GM12878 (cell line): ENCODE measurements at regions not wholly inside any gene's neighbourhood (a gene's known extent, or its start where the extent isn't known, plus 50 kb on each side); places are given as distances from the start of the nearest gene placed in this dataset.

Source experiments
- ATAC-seq: fragments of 200-7000 bp; cut with Tn5 transposase; 3 replicates; pipeline ENCODE4 v1.9.1; 2020; ENCODE audit warnings: mild to moderate bottlenecking, moderate library complexity
- BruUV-seq: library from RNA; stranded (reverse); fragments of 400-500 nt; replicated peaks from 2 replicates; lab custom pipeline; 2021; lab: Mats Ljungman, UMichigan
- CTCF ChIA-PET: fragments of 300-600 bp; sonication (Branson Sonifier 250); formaldehyde crosslinking; extraction: SDS; loops from one replicate; lab custom pipeline; 2021; ENCODE audit warnings: inconsistent platforms; lab: Yijun Ruan, JAX
- POLR2A ChIA-PET: fragments of 350-600 bp; formaldehyde crosslinking; extraction: SDS; loops from one replicate; lab custom pipeline; 2021; ENCODE audit warnings: inconsistent platforms; lab: Charles Lee
- RAD21 ChIA-PET: fragments of 300-600 bp; sonication (Branson Sonifier 250); formaldehyde crosslinking; loops from one replicate; lab custom pipeline; 2023; ENCODE audit warnings: antibody characterized with exemption; ENCODE audit not compliant: unreplicated experiment; lab: Charles Lee
- SMC1A ChIA-PET: fragments of 300-600 bp; sonication (Branson Sonifier 250); formaldehyde crosslinking; loops from one replicate; lab custom pipeline; 2023; ENCODE audit not compliant: unreplicated experiment, uncharacterized antibody; lab: Charles Lee
- DNase-seq: peaks from one replicate; pipeline ENCODE4 v3.0.0-alpha.2; 2011; ENCODE audit warnings: low read depth, low spot score
- FAIRE-seq: peaks from 3 replicates; lab custom pipeline; 2011; peaks lifted over from hg19 to GRCh38; lab: Jason Lieb, UNC
- H2AFZ ChIP-seq: 2 replicates; pipeline ENCODE4 v1.6.0; 2011; ENCODE audit warnings: low read depth, low read length, control low read depth; ENCODE audit not compliant: control insufficient read depth
- H3K27ac ChIP-seq: 2 replicates; pipeline ENCODE4 v1.5.1; 2011; ENCODE audit warnings: control low read depth; ENCODE audit not compliant: control insufficient read depth, insufficient read depth
- H3K27me3 ChIP-seq, 2 experiments: replicated peaks in 1 of 2; 2 replicates each; pipeline versions ENCODE4 v1.6.0 to v1.6.1; 2011; ENCODE audit warnings: low read length in 1 of 2; ENCODE audit not compliant: control insufficient read depth in 2 of 2, insufficient read depth in 2 of 2
- H3K36me3 ChIP-seq, 2 experiments: 2 replicates each; pipeline ENCODE4 v1.5.1; 2011; ENCODE audit warnings: low read length in 1 of 2; ENCODE audit not compliant: control insufficient read depth in 2 of 2, insufficient read depth in 2 of 2
- H3K4me1 ChIP-seq: 2 replicates; pipeline ENCODE4 v1.6.1; 2011; ENCODE audit warnings: mild to moderate bottlenecking, low read length, moderate library complexity, mixed read lengths; ENCODE audit not compliant: control insufficient read depth, insufficient read depth
- H3K4me2 ChIP-seq: 2 replicates; pipeline ENCODE4 v1.6.0; 2011; ENCODE audit warnings: control low read depth; ENCODE audit not compliant: control insufficient read depth, insufficient read depth
- H3K4me3 ChIP-seq: fragments of 200-600 bp; sonication (generic); 2 replicates; pipeline ENCODE4 v1.5.1; 2016
- H3K79me2 ChIP-seq: 2 replicates; pipeline ENCODE4 v1.6.0; 2011; ENCODE audit warnings: low read length; ENCODE audit not compliant: control insufficient read depth, insufficient read depth
- H3K9ac ChIP-seq: 2 replicates; pipeline ENCODE4 v1.8.0; 2011; ENCODE audit warnings: low read length, control low read depth, mixed read lengths; ENCODE audit not compliant: control insufficient read depth, insufficient read depth
- H3K9me3 ChIP-seq: replicated peaks from 3 replicates; pipeline ENCODE4 v1.5.1; 2011; ENCODE audit warnings: mild to moderate bottlenecking, low read length; ENCODE audit not compliant: control insufficient read depth, insufficient read depth
- H4K20me1 ChIP-seq: 2 replicates; pipeline ENCODE4 v1.6.0; 2011; ENCODE audit not compliant: control insufficient read depth, insufficient read depth
- JUNB ChIP-seq: IDR thresholded peaks from 2 replicates; pipeline ENCODE4 v1.6.1; 2016; ENCODE audit warnings: antibody characterized with exemption, mild to moderate bottlenecking
- NFIC ChIP-seq: IDR thresholded peaks from 2 replicates; pipeline ENCODE4 v1.6.1; 2012; ENCODE audit warnings: low read depth, mild to moderate bottlenecking, inconsistent platforms, low read length, moderate library complexity
- PAX5 ChIP-seq: IDR thresholded peaks from 2 replicates; pipeline ENCODE4 v1.6.1; 2011; ENCODE audit warnings: low read depth, low read length, borderline replicate concordance
- POLR2AphosphoS5 ChIP-seq: IDR thresholded peaks from 2 replicates; pipeline ENCODE4 v1.6.1; 2011; ENCODE audit warnings: mild to moderate bottlenecking, low read length, inconsistent platforms
- RAD51 ChIP-seq: fragments of 450-650 bp; IDR thresholded peaks from 2 replicates; pipeline ENCODE4 v1.6.1; 2016; ENCODE audit warnings: moderate library complexity, mild to moderate bottlenecking, inconsistent platforms
- RUNX3 ChIP-seq: IDR thresholded peaks from 2 replicates; pipeline ENCODE4 v1.6.1; 2012; ENCODE audit warnings: low read length, inconsistent platforms
- SRF ChIP-seq, 2 experiments: IDR thresholded peaks; 2 replicates each; pipeline ENCODE4 v1.6.1; 2011; ENCODE audit warnings: low read depth in 2 of 2, low read length in 2 of 2, mild to moderate bottlenecking in 1 of 2, moderate library complexity in 1 of 2
- WGBS: methylation state at CpG from one replicate; pipeline ENCODE4 v1.1.6; 2016; ENCODE audit warnings: low lambda C conversion rate; ENCODE audit not compliant: insufficient replicate concordance, insufficient coverage; ENCODE audit errors: missing lambda C conversion rate; 5-methylcytosine and 5-hydroxymethylcytosine counted together
- in situ Hi-C: fragments of 300-500 bp; cut with MboI; formaldehyde crosslinking; loops from 9 replicates; pipeline ENCODE4 v1.14.3; 2018; ENCODE audit warnings: mixed read lengths
- intact Hi-C: fragments of 100-400 bp; cut with micrococcal nuclease; formaldehyde crosslinking; loops from one replicate; pipeline ENCODE4 v1.14.2; 2022; ENCODE audit not compliant: unreplicated experiment

DNA sequence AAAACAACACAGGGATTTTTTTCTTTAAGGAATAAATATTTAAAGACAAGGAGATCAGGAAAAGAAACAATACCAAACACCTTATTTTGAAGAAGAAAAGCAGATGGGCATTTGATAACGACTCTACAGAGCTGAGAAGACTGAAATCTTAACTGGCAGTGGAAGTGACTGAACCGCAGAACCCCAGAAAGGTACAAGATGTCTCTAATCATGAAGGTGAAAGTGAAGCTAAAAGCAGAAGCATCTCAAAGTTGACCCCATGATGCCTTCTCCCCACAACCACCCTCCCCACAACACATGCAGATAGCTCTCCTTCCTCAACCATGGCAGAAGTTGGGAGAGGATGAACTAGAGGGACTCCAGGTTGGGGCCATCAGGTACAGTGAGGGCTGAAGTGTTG, 129.6 kb downstream of the ZNF648 start:
- no TSS peak for BruUV-seq
- in situ Hi-C loops: loop anchor here (5.0 kb wide), 1 partner anchor 455 kb away; no protein-coding TSS in a partner anchor
- Histone ChIP-seq H3K4me2 (no peak overlapping the region), H3K27me3 (no peaks in the 10 kb centered on the region), H3K4me3 (no peak overlapping the region), H4K20me1 (no peaks in the 10 kb centered on the region), H3K27ac (no peak overlapping the region), H3K4me1 (peaks cover 9% of the 10 kb centered on the region), H3K9me3 (no peaks in the 10 kb centered on the region; the same call in 2 of the 3 replicates), H3K79me2 (no peaks in the 10 kb centered on the region), H3K9ac (no peak overlapping the region), H2AFZ (peak overlapping the region; percentile 33), H3K36me3 (no peaks in the 10 kb centered on the region)
- peak; percentile 29 for ATAC-seq
- ChIA-PET CTCF (interaction anchor here (0.7 to 12.0 kb wide), 4 partner anchors 120 to 503 kb away, joined by 3 to 319 read pairs (median 3); partner anchors contain the start of gene CACNA1E), RAD21 (interaction anchor here (11.8 kb wide), 1 partner anchor 451 kb away, joined by 299 read pairs; the partner anchor contains the start of gene CACNA1E), POLR2A (no interaction called here), SMC1A (interaction anchor here (1.1 to 12.5 kb wide), 5 partner anchors 12 to 449 kb away, joined by 3 to 260 read pairs (median 4); partner anchors contain the start of gene CACNA1E)
- no peak for FAIRE-seq
- DNase-seq: no peak
- intact Hi-C loops: loop anchor here (10.0 kb wide), 1 partner anchor 847 kb away; the partner anchor contains the start of gene IER5
- 50% methylated on average over 2 of the region's 2 CpGs for WGBS
- TF ChIP-seq PAX5: no peak
- TF ChIP-seq NFIC: peak; percentile 17; the same call in 1 of the 2 replicates
- peak; percentile 58; the same call in 1 of the 2 replicates for TF ChIP-seq RUNX3

DNA sequence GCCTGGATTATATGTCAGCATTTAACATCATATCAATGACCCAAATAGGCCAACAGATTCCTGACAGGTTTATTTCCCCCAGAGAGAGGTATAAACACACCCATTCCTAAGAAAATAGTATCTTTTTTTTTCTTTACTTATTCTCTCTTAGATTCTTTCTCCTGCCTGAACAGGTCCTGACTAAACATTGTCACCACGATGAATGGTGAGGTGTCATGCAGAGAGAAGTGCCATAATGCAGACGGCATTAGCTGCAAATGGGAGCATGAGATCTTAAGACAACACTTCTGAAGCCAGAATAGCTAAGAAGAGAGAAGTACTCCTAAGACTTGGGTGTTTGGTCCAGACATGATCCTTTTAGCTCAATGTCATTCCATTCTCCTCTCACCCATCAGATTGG, 131.3 kb downstream of the ZNF648 start:
- no TSS peak for BruUV-seq
- Histone ChIP-seq H3K4me2 (no peak overlapping the region), H3K9me3 (no peaks in the 10 kb centered on the region; the same call in 2 of the 3 replicates), H3K4me1 (no peaks in the 10 kb centered on the region), H2AFZ (no peak overlapping the region), H3K9ac (no peak overlapping the region), H3K79me2 (no peaks in the 10 kb centered on the region), H4K20me1 (no peaks in the 10 kb centered on the region), H3K27ac (no peak overlapping the region), H3K27me3 (no peaks in the 10 kb centered on the region), H3K4me3 (no peak overlapping the region), H3K36me3 (no peaks in the 10 kb centered on the region)
- ChIA-PET POLR2A (no interaction called here), SMC1A (interaction anchor here (1.8 to 1.9 kb wide), 2 partner anchors 10 to 124 kb away, joined by 4 to 5 read pairs; no protein-coding TSS in a partner anchor), RAD21 (no interaction called here), CTCF (interaction anchor here (1.4 to 3.5 kb wide), 3 partner anchors 11 to 452 kb away, joined by 4 to 18 read pairs (median 6); no protein-coding TSS in a partner anchor)
- in situ Hi-C loops (loop anchor here (5.0 kb wide), 1 partner anchor 453 kb away; no protein-coding TSS in a partner anchor), intact Hi-C loops (loop anchor here (10.0 kb wide), 1 partner anchor 845 kb away; the partner anchor contains the start of gene IER5)
- DNase-seq (no peak), FAIRE-seq (no peak), ATAC-seq (no peak)
- TF ChIP-seq RAD51 (no peak), POLR2AphosphoS5 (no peak), JUNB (no peak), SRF (IDR thresholded peaks at IDR 0.05; ENCODE audit: low read depth in 2 of 2, low read length in 2 of 2) (no peak)
- WGBS: 85% methylated on average over 2 of the region's 2 CpGs
